CD4-positive, alpha-beta memory T cell (primary cell): ENCODE measurements at regions not wholly inside any gene's neighbourhood (a gene's known extent, or its start where the extent isn't known, plus 50 kb on each side); places are given as distances from the start of the nearest gene placed in this dataset.

Experiments
- CTCF ChIA-PET: fragments of 350-600 bp; sonication (Branson Sonifier 250); formaldehyde crosslinking; loops from one replicate; lab custom pipeline; 2021; ENCODE audit warnings: inconsistent platforms; ENCODE audit not compliant: partially characterized antibody; lab: Charles Lee
- POLR2A ChIA-PET: fragments of 350-600 bp; sonication (Branson Sonifier 250); formaldehyde crosslinking; loops from one replicate; lab custom pipeline; 2021; ENCODE audit not compliant: partially characterized antibody; lab: Charles Lee
- DNase-seq, 5 donors: peaks; one replicate each; pipeline versions ENCODE4 v3.0.0 to v3.0.0-alpha.2; 2020 to 2022; ENCODE audit warnings: mixed read lengths in 1 of 5
- H3K27ac ChIP-seq: one replicate; pipeline ENCODE4 v1.7.0; 2013; ENCODE audit warnings: low read depth, low read length
- H3K27me3 ChIP-seq: 2 replicates; pipeline ENCODE4 v1.7.0; 2013; ENCODE audit warnings: mild to moderate bottlenecking, low read length, moderate library complexity; ENCODE audit not compliant: insufficient read depth
- H3K36me3 ChIP-seq: 2 replicates; pipeline ENCODE4 v1.7.0; 2013; ENCODE audit warnings: mild to moderate bottlenecking, low read length, moderate library complexity; ENCODE audit not compliant: insufficient read depth
- H3K4me1 ChIP-seq: 2 replicates; pipeline ENCODE4 v1.7.0; 2013; ENCODE audit warnings: mild to moderate bottlenecking, low read length, moderate library complexity; ENCODE audit not compliant: insufficient read depth
- H3K4me3 ChIP-seq, 2 donors: one replicate each; pipeline ENCODE4 v1.7.0; 2013; ENCODE audit warnings: low read length in 2 of 2, mild to moderate bottlenecking in 1 of 2
- H3K9me3 ChIP-seq, 2 donors: one replicate each; pipeline ENCODE4 v1.7.0; 2013; ENCODE audit warnings: low read length in 2 of 2, control low read depth in 1 of 2; ENCODE audit not compliant: control insufficient read depth in 1 of 2
- H3K27ac Mint-ChIP-seq, 7 donors: one replicate each; pipeline ENCODE4 v1.8.0; 2020 to 2021; ENCODE audit warnings: mixed read lengths in 7 of 7, mild to moderate bottlenecking in 6 of 7, inconsistent platforms in 3 of 7, moderate library complexity in 3 of 7
- H3K27me3 Mint-ChIP-seq, 2 donors: one replicate each; pipeline ENCODE4 v1.8.0; 2020 to 2021; ENCODE audit warnings: mixed read lengths in 2 of 2
- H3K36me3 Mint-ChIP-seq, 2 donors: one replicate each; pipeline ENCODE4 v1.8.0; 2020 to 2021; ENCODE audit warnings: mixed read lengths in 2 of 2, inconsistent platforms in 1 of 2, mild to moderate bottlenecking in 1 of 2
- H3K4me1 Mint-ChIP-seq, 4 donors: one replicate each; pipeline ENCODE4 v1.8.0; 2020 to 2021; ENCODE audit warnings: mixed read lengths in 4 of 4, mild to moderate bottlenecking in 1 of 4
- H3K4me3 Mint-ChIP-seq, 8 donors: one replicate each; pipeline ENCODE4 v1.8.0; 2020 to 2021; ENCODE audit warnings: mixed read lengths in 8 of 8, mild to moderate bottlenecking in 7 of 8, moderate library complexity in 6 of 8, inconsistent platforms in 3 of 8
- H3K9me3 Mint-ChIP-seq, 8 donors: one replicate each; pipeline ENCODE4 v1.8.0; 2020 to 2021; ENCODE audit warnings: mixed read lengths in 8 of 8, mild to moderate bottlenecking in 5 of 8, inconsistent platforms in 3 of 8, moderate library complexity in 1 of 8
- intact Hi-C: fragments of 100-400 bp; cut with micrococcal nuclease; formaldehyde crosslinking; loops from one replicate; pipeline ENCODE4 v1.15.1; 2023

DNA sequence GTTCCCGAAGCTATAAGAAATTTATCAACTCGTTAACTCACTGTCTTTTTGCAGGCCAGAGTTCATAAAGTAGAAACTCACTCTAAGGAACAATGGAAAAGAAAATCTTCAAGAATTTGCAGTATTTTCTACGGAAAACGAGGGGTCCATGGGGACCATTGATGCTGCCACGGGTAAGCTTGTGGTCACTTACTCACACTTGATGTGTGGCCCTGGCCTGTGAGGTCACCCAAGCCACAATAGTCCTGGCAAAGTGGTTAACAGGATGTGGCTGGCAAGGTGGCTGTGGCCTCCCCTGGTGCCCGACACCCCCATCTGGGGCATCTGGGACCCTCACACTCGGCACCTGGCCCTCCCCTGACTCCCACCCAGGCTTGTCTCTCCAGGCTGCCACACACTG lies 123.4 kb downstream of the C6orf118 start:
- Mint-ChIP-seq H3K4me3 (no peak overlapping the region), H3K4me1 (no peaks in the 10 kb centered on the region), H3K9me3 (peaks cover 0 to 9% (median 3%) of the 10 kb centered on the region in 8 donors), H3K36me3 (no peaks in the 10 kb centered on the region), H3K27me3 (no peaks in the 10 kb centered on the region), H3K27ac (no peak overlapping the region)
- Histone ChIP-seq H3K9me3 (no peaks in the 10 kb centered on the region), H3K27me3 (no peaks in the 10 kb centered on the region), H3K4me3 (no peak overlapping the region), H3K4me1 (no peaks in the 10 kb centered on the region), H3K36me3 (no peaks in the 10 kb centered on the region), H3K27ac (no peak overlapping the region)
- intact Hi-C loops: no loop called here
- ChIA-PET CTCF (no interaction called here), POLR2A (no interaction called here)
- no peak for DNase-seq

- intact Hi-C loops: no loop called here
- POLR2A ChIA-PET: no interaction called here
- Mint-ChIP-seq H3K27ac (no peak overlapping the region), H3K36me3 (no peaks in the 10 kb centered on the region), H3K4me1 (no peaks in the 10 kb centered on the region), H3K27me3 (no peaks in the 10 kb centered on the region), H3K4me3 (no peak overlapping the region), H3K9me3 (peaks cover 0 to 9% (median 3%) of the 10 kb centered on the region in 8 donors)
- H3K27me3 ChIP-seq: no peaks in the 10 kb centered on the region
- H3K27ac ChIP-seq: no peak overlapping the region
- no peak overlapping the region for H3K4me3 ChIP-seq
- no peak for DNase-seq
- H3K4me1 ChIP-seq: no peaks in the 10 kb centered on the region
- no peaks in the 10 kb centered on the region for H3K36me3 ChIP-seq
- CTCF ChIA-PET: interaction anchor here (1.2 kb wide), 1 partner anchor 11 kb away, joined by 3 read pairs; no protein-coding TSS in a partner anchor
- H3K9me3 ChIP-seq: no peaks in the 10 kb centered on the region
These were observed 125.0 kb downstream of the C6orf118 start for GRCh38 chr6:165184192-165184979.

DNA sequence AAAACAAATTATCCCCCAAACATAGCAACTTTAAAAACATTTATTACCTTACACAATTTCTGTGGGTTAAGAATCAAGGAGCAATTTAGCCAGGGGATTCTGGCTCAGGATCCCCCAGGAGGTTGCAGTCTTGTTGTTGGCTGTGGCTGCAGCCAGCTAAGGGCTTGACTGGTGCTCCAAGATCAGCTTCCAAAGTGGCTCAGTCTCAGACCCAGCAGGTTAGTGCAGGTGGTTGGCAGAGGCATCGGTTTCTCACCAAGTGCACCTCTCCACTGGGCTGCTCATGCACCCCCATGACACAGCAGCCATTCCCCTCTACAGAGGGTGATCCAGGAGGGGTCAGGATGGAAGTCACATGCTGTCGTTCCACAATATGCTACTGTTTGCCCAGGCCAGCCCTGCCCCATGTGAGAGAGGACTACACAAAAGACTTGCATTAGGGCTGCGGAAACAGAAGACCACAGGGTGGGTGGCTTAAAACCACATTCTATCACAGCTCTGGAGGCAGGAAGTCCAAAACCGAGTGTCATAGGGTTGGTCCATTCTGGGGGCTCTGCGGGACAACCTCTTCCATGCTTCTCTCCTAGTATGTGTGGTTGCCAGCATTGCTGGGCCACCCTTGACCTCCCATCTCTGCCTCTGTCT lies 125.8 kb downstream of the C6orf118 start:
- DNase-seq: no peak
- Mint-ChIP-seq H3K9me3 (peaks cover 0 to 9% (median 3%) of the 10 kb centered on the region in 8 donors), H3K36me3 (no peaks in the 10 kb centered on the region), H3K27me3 (no peaks in the 10 kb centered on the region), H3K4me3 (no peak overlapping the region), H3K27ac (peak overlapping the region in 1 of 7 donors; percentile 43), H3K4me1 (no peaks in the 10 kb centered on the region)
- ChIA-PET CTCF (interaction anchor here (1.2 kb wide), 1 partner anchor 11 kb away, joined by 3 read pairs; no protein-coding TSS in a partner anchor), POLR2A (no interaction called here)
- no peak overlapping the region for H3K27ac ChIP-seq
- H3K36me3 ChIP-seq: no peaks in the 10 kb centered on the region
- H3K27me3 ChIP-seq: no peaks in the 10 kb centered on the region
- no peak overlapping the region for H3K4me3 ChIP-seq
- intact Hi-C loops: no loop called here
- H3K4me1 ChIP-seq: no peaks in the 10 kb centered on the region
- no peaks in the 10 kb centered on the region for H3K9me3 ChIP-seq

- Histone ChIP-seq H3K36me3 (no peaks in the 10 kb centered on the region), H3K27ac (no peak overlapping the region), H3K27me3 (no peaks in the 10 kb centered on the region), H3K9me3 (no peaks in the 10 kb centered on the region), H3K4me3 (no peak overlapping the region), H3K4me1 (no peaks in the 10 kb centered on the region)
- Mint-ChIP-seq H3K4me1 (no peaks in the 10 kb centered on the region), H3K27me3 (no peaks in the 10 kb centered on the region), H3K9me3 (peaks cover 0 to 9% (median 3%) of the 10 kb centered on the region in 8 donors), H3K4me3 (no peak overlapping the region), H3K27ac (peak overlapping the region in 1 of 7 donors; percentile 43), H3K36me3 (no peaks in the 10 kb centered on the region)
- ChIA-PET CTCF (no interaction called here), POLR2A (no interaction called here)
- intact Hi-C loops: no loop called here
- DNase-seq: no peak
These were observed 126.3 kb downstream of the C6orf118 start for GRCh38 chr6:165183071-165183470.

DNA sequence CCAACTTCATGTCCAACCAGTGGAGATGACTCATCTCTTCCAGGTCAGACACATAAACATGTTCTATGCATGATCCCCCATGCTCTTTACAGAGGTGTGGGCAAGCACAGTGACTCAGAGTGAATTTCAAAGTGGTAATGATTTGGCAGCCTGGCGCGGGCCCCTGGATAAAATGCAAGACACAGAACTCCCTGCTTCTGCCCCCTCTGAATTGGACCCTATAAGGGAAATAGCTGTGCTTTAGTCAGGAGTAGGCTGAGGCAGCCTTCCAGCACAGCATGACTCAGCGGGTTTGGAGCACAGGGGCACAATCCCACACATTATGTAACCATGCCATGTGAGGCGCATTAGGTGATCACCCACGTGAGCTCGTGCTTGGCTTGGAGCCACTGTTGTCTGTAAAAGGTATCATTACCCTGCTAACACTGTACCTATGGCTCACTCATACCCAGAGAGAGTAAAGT lies 127.4 kb downstream of the C6orf118 start:
- no peak for DNase-seq
- no peak overlapping the region for H3K4me3 Mint-ChIP-seq
- H3K9me3 Mint-ChIP-seq: peaks cover 0 to 9% (median 3%) of the 10 kb centered on the region in 8 donors
- no peaks in the 10 kb centered on the region for H3K27me3 ChIP-seq
- no peak overlapping the region for H3K27ac Mint-ChIP-seq
- ChIA-PET POLR2A (no interaction called here), CTCF (no interaction called here)
- intact Hi-C loops: no loop called here
- H3K27ac ChIP-seq: no peak overlapping the region
- H3K4me3 ChIP-seq: no peak overlapping the region
- no peaks in the 10 kb centered on the region for H3K4me1 ChIP-seq
- no peaks in the 10 kb centered on the region for H3K36me3 Mint-ChIP-seq
- no peaks in the 10 kb centered on the region for H3K36me3 ChIP-seq
- no peaks in the 10 kb centered on the region for H3K27me3 Mint-ChIP-seq
- no peaks in the 10 kb centered on the region for H3K9me3 ChIP-seq
- no peaks in the 10 kb centered on the region for H3K4me1 Mint-ChIP-seq

- POLR2A ChIA-PET: no interaction called here
- Histone ChIP-seq H3K4me3 (no peak overlapping the region), H3K36me3 (no peaks in the 10 kb centered on the region), H3K4me1 (no peaks in the 10 kb centered on the region), H3K27me3 (no peaks in the 10 kb centered on the region), H3K9me3 (no peaks in the 10 kb centered on the region), H3K27ac (no peak overlapping the region)
- H3K27me3 Mint-ChIP-seq: no peaks in the 10 kb centered on the region
- H3K36me3 Mint-ChIP-seq: no peaks in the 10 kb centered on the region
- no peak overlapping the region for H3K4me3 Mint-ChIP-seq
- H3K27ac Mint-ChIP-seq: no peak overlapping the region
- CTCF ChIA-PET: no interaction called here
- no peaks in the 10 kb centered on the region for H3K4me1 Mint-ChIP-seq
- peaks cover 0 to 9% (median 5%) of the 10 kb centered on the region in 8 donors for H3K9me3 Mint-ChIP-seq
- intact Hi-C loops: no loop called here
- DNase-seq: no peak
These were observed 131.3 kb downstream of the C6orf118 start for GRCh38 chr6:165178056-165178455.

- no peaks in the 10 kb centered on the region for H3K9me3 ChIP-seq
- ChIA-PET CTCF (interaction anchor here (0.6 kb wide), 1 partner anchor 29 kb away, joined by 3 read pairs; no protein-coding TSS in a partner anchor), POLR2A (no interaction called here)
- H3K36me3 Mint-ChIP-seq: no peaks in the 10 kb centered on the region
- no peaks in the 10 kb centered on the region for H3K27me3 ChIP-seq
- no peak overlapping the region for H3K27ac Mint-ChIP-seq
- no peaks in the 10 kb centered on the region for H3K4me1 ChIP-seq
- no peaks in the 10 kb centered on the region for H3K27me3 Mint-ChIP-seq
- no peaks in the 10 kb centered on the region for H3K36me3 ChIP-seq
- no peak for DNase-seq
- no peak overlapping the region for H3K27ac ChIP-seq
- H3K9me3 Mint-ChIP-seq: peaks cover 0 to 8% (median 4%) of the 10 kb centered on the region in 8 donors
- H3K4me3 ChIP-seq: no peak overlapping the region
- no peak overlapping the region for H3K4me3 Mint-ChIP-seq
- intact Hi-C loops: no loop called here
- H3K4me1 Mint-ChIP-seq: no peaks in the 10 kb centered on the region
These were observed 135.9 kb downstream of the C6orf118 start for GRCh38 chr6:165173484-165173883.
